Thyroid gland (tissue), 4 donors: ENCODE measurements at regions not wholly inside any gene's neighbourhood (a gene's known extent, or its start where the extent isn't known, plus 50 kb on each side); places are given as distances from the start of the nearest gene placed in this dataset.

Experiments
- CTCF ChIP-seq, 6 experiments: fragments of 200-600 bp in 3 of 6; fragments of 450-650 bp in 3 of 6; sonication (generic) in 3 of 6; IDR thresholded peaks; one replicate each; pipeline ENCODE4 v1.5.1; 2016 to 2019; ENCODE audit warnings: antibody characterized with exemption in 6 of 6, mild to moderate bottlenecking in 2 of 6, inconsistent platforms in 1 of 6, moderate library complexity in 1 of 6
- POLR2A ChIP-seq, 2 donors: fragments of 450-650 bp; IDR thresholded peaks; one replicate each; pipeline ENCODE4 v1.6.1; 2017; ENCODE audit warnings: antibody characterized with exemption in 2 of 2, mild to moderate bottlenecking in 2 of 2, moderate library complexity in 1 of 2

GRCh38 chr11:42145311-42145710, 685.9 kb upstream of the LRRC4C start:
- TF ChIP-seq CTCF (IDR thresholded peaks at IDR 0.05) (no peak), POLR2A (IDR thresholded peaks at IDR 0.05) (no peak)
